GM21447 (cell line): ENCODE measurements at regions not wholly inside any gene's neighbourhood (a gene's known extent, or its start where the extent isn't known, plus 50 kb on each side); places are given as distances from the start of the nearest gene placed in this dataset.

ENCODE experiments used
- ATAC-seq: cut with Tn5 transposase; IDR thresholded peaks from one replicate; pipeline ENCODE4 v1.9.1; 2021; ENCODE audit not compliant: unreplicated experiment

GRCh38 chr10:43963379-43963778 is 314.7 kb upstream of the ZNF32 start:
- no peak for ATAC-seq

GRCh38 chr10:43962346-43963191 is 313.9 kb upstream of the ZNF32 start:
- no peak for ATAC-seq

GRCh38 chr10:43961523-43962345 is 313.1 kb upstream of the ZNF32 start:
- ATAC-seq: no peak

GRCh38 chr10:43960981-43961380 is 312.3 kb upstream of the ZNF32 start:
- no peak for ATAC-seq

- ATAC-seq: no peak
Observed at GRCh38 chr10:43960477-43960876, 311.8 kb upstream of the ZNF32 start.

GRCh38 chr10:43960135-43960415 is 311.4 kb upstream of the ZNF32 start:
- no peak for ATAC-seq

GRCh38 chr10:43959364-43960134 is 310.9 kb upstream of the ZNF32 start:
- ATAC-seq: no peak

- no peak for ATAC-seq
Observed at GRCh38 chr10:43958964-43959363, 310.3 kb upstream of the ZNF32 start.

GRCh38 chr10:43958071-43958432 is 309.4 kb upstream of the ZNF32 start:
- ATAC-seq: no peak

GRCh38 chr10:43957267-43958070 is 308.8 kb upstream of the ZNF32 start:
- ATAC-seq: no peak

GRCh38 chr10:43955978-43956377 is 307.3 kb upstream of the ZNF32 start:
- ATAC-seq: no peak

GRCh38 chr10:43955002-43955596 is 306.4 kb upstream of the ZNF32 start:
- no peak for ATAC-seq

GRCh38 chr10:43953672-43954071 is 305.0 kb upstream of the ZNF32 start:
- no peak for ATAC-seq

GRCh38 chr10:43952760-43953159 is 304.1 kb upstream of the ZNF32 start:
- ATAC-seq: no peak

- no peak for ATAC-seq
Observed at GRCh38 chr10:43949351-43949750, 300.7 kb upstream of the ZNF32 start.

GRCh38 chr10:43946445-43946844 is 297.8 kb upstream of the ZNF32 start:
- no peak for ATAC-seq

- no peak for ATAC-seq
Observed at GRCh38 chr10:43945908-43946307, 297.2 kb upstream of the ZNF32 start.

- no peak for ATAC-seq
Observed at GRCh38 chr10:43945094-43945730, 296.5 kb upstream of the ZNF32 start.

GRCh38 chr10:43944381-43945093 is 295.9 kb upstream of the ZNF32 start:
- ATAC-seq: no peak
